SK-N-SH (cell line): ENCODE measurements at regions not wholly inside any gene's neighbourhood (a gene's known extent, or its start where the extent isn't known, plus 50 kb on each side); places are given as distances from the start of the nearest gene placed in this dataset.

Experiments used
- CTCF ChIA-PET: fragments of 300-600, 350-600 bp; formaldehyde crosslinking; extraction: SDS; loops from one replicate; lab custom pipeline; 2021; lab: Yijun Ruan, JAX
- POLR2A ChIA-PET: fragments of 350-600 bp; sonication (Branson Sonifier 250); formaldehyde crosslinking; extraction: SDS; loops from one replicate; lab custom pipeline; 2020; ENCODE audit warnings: antibody characterized with exemption, inconsistent platforms; lab: Yijun Ruan, JAX
- DNase-seq: peaks from one replicate; pipeline ENCODE4 v3.0.0; 2012
- H2AFZ ChIP-seq: fragments of 200-600 bp; sonication (generic); 2 replicates; pipeline ENCODE4 v1.8.1; 2016; ENCODE audit warnings: antibody characterized with exemption, mild to moderate bottlenecking, low read depth
- H3F3A ChIP-seq: fragments of 200-600 bp; sonication (generic); replicated peaks from 2 replicates; pipeline ENCODE3; 2016; ENCODE audit warnings: antibody characterized with exemption, mild to moderate bottlenecking; ENCODE audit not compliant: insufficient read depth
- H3K27ac ChIP-seq, 2 experiments: fragments of 200-500 bp in 1 of 2; fragments of 200-600 bp in 1 of 2; sonication (Bioruptor generic) in 1 of 2; sonication (generic), shearing (Covaris generic) in 1 of 2; 2 replicates each; pipeline versions ENCODE4 v1.5.1 to v1.6.1; 2014 to 2016; ENCODE audit warnings: low read depth in 2 of 2, inconsistent platforms in 1 of 2, low read length in 1 of 2, mild to moderate bottlenecking in 1 of 2, mixed read lengths in 1 of 2
- H3K27me3 ChIP-seq: fragments of 200-600 bp; sonication (generic), shearing (Covaris generic); 2 replicates; pipeline ENCODE4 v1.6.1; 2016; ENCODE audit warnings: mixed run types; ENCODE audit not compliant: insufficient read depth
- H3K36me3 ChIP-seq, 2 experiments: fragments of 200-500 bp in 1 of 2; fragments of 200-600 bp in 1 of 2; sonication (Bioruptor generic) in 1 of 2; sonication (generic) in 1 of 2; replicated peaks in 1 of 2; 2 replicates each; pipeline versions ENCODE3 to v1.5.1; 2014 to 2016; ENCODE audit warnings: low read length in 1 of 2, mild to moderate bottlenecking in 1 of 2; ENCODE audit not compliant: insufficient read depth in 2 of 2, control insufficient read depth in 1 of 2
- H3K4me1 ChIP-seq, 2 experiments: fragments of 200-500 bp in 1 of 2; fragments of 200-600 bp in 1 of 2; sonication (Bioruptor generic) in 1 of 2; sonication (generic), shearing (Covaris generic) in 1 of 2; 2 replicates each; pipeline versions ENCODE4 v1.5.1 to v1.6.1; 2014 to 2016; ENCODE audit warnings: low read depth in 1 of 2, low read length in 1 of 2, mixed run types in 1 of 2; ENCODE audit not compliant: insufficient read depth in 2 of 2, control insufficient read depth in 1 of 2
- H3K4me2 ChIP-seq: fragments of 200-600 bp; sonication (generic), shearing (Covaris generic); 2 replicates; pipeline ENCODE4 v1.6.1; 2017; ENCODE audit warnings: mixed run types
- H3K4me3 ChIP-seq, 2 experiments: fragments of 200-500 bp in 1 of 2; fragments of 200-600 bp in 1 of 2; sonication (Bioruptor generic) in 1 of 2; sonication (generic), shearing (Covaris generic) in 1 of 2; 2 replicates each; pipeline versions ENCODE4 v1.5.1 to v1.8.1; 2014 to 2016; ENCODE audit warnings: low read depth in 2 of 2, inconsistent platforms in 1 of 2, low read length in 1 of 2, mild to moderate bottlenecking in 1 of 2, mixed read lengths in 1 of 2, moderate library complexity in 1 of 2
- H3K79me2 ChIP-seq: fragments of 200-600 bp; sonication (generic); 2 replicates; pipeline ENCODE4 v1.8.1; 2017; ENCODE audit warnings: mild to moderate bottlenecking; ENCODE audit not compliant: insufficient read depth
- H3K9ac ChIP-seq: fragments of 200-600 bp; sonication (generic); 2 replicates; pipeline ENCODE4 v1.6.1; 2017; ENCODE audit warnings: mixed run types
- H3K9me2 ChIP-seq: fragments of 200-600 bp; sonication (generic); 2 replicates; pipeline ENCODE4 v1.6.1; 2017; ENCODE audit warnings: mixed run types
- H3K9me3 ChIP-seq: fragments of 200-600 bp; sonication (generic); 2 replicates; pipeline ENCODE4 v1.6.1; 2017; ENCODE audit warnings: mixed run types, mild to moderate bottlenecking, moderate library complexity
- H4K20me1 ChIP-seq: fragments of 200-600 bp; sonication (generic); 2 replicates; pipeline ENCODE4 v1.6.1; 2017; ENCODE audit warnings: mild to moderate bottlenecking, mixed run types; ENCODE audit not compliant: insufficient read depth
- ELF1 ChIP-seq: IDR thresholded peaks from 2 replicates; pipeline ENCODE4 v1.4.0; 2012
- EZH2phosphoT487 ChIP-seq: fragments of 200-600 bp; sonication (generic); IDR thresholded peaks from 2 replicates; pipeline ENCODE4 v1.6.1; 2017; ENCODE audit warnings: low read depth, mixed run types, mild to moderate bottlenecking, antibody characterized with exemption, moderate library complexity, borderline replicate concordance
- FOXM1 ChIP-seq: IDR thresholded peaks from 2 replicates; pipeline ENCODE4 v1.4.0; 2012; ENCODE audit warnings: low read depth, mild to moderate bottlenecking
- GABPA ChIP-seq: IDR thresholded peaks from 2 replicates; pipeline ENCODE4 v1.4.0; 2012; ENCODE audit warnings: low read depth, mild to moderate bottlenecking
- GATA2 ChIP-seq: sonication (generic); formaldehyde crosslinking; IDR thresholded peaks from 2 replicates; pipeline ENCODE4 v1.5.0; 2020; ENCODE audit warnings: mild to moderate bottlenecking, missing genetic modification reagents
- MEF2A ChIP-seq: IDR thresholded peaks from 2 replicates; pipeline ENCODE4 v1.4.0; 2012; ENCODE audit warnings: low read depth, borderline replicate concordance
- MXI1 ChIP-seq: IDR thresholded peaks from 2 replicates; pipeline ENCODE4 v1.6.1; 2012; ENCODE audit warnings: mild to moderate bottlenecking, low read depth, low read length, improper control_type of control experiment
- NFIC ChIP-seq: IDR thresholded peaks from 2 replicates; pipeline ENCODE4 v1.4.0; 2012; ENCODE audit warnings: borderline replicate concordance
- NRF1 ChIP-seq: IDR thresholded peaks from 2 replicates; pipeline ENCODE4 v1.6.1; 2012; ENCODE audit warnings: low read depth, mild to moderate bottlenecking, low read length
- POLR2AphosphoS5 ChIP-seq: IDR thresholded peaks from 2 replicates; pipeline ENCODE4 v1.6.1; 2012; ENCODE audit warnings: low read depth, low read length
- RCOR1 ChIP-seq: fragments of 150-350 bp; IDR thresholded peaks from 2 replicates; pipeline ENCODE4 v1.6.1; 2017; ENCODE audit warnings: antibody characterized with exemption, low read length
- SMC3 ChIP-seq: IDR thresholded peaks from 2 replicates; pipeline ENCODE4 v1.6.1; 2012; ENCODE audit warnings: low read depth, low read length, improper control_type of control experiment
- TCF12 ChIP-seq: IDR thresholded peaks from 2 replicates; pipeline ENCODE4 v1.4.0; 2012
- whole genome bisulfite sequencing: methylation state at CpG from one replicate; pipeline ENCODE4 v1.1.6; 2017; ENCODE audit warnings: low lambda C conversion rate; 5-methylcytosine and 5-hydroxymethylcytosine counted together
- TF ChIP-seq, protein P1 (sequence below): IDR thresholded peaks from 2 replicates; pipeline ENCODE4 v1.4.0; 2012; ENCODE audit warnings: low read depth
- TF ChIP-seq, protein P2 (sequence below): IDR thresholded peaks from 2 replicates; pipeline ENCODE4 v1.4.0; 2012; ENCODE audit warnings: low read depth, borderline replicate concordance
- TF ChIP-seq, protein P3 (sequence below): fragments of 200-600 bp; sonication (generic); IDR thresholded peaks from 2 replicates; pipeline ENCODE4 v1.6.1; 2017; ENCODE audit warnings: antibody characterized with exemption, mild to moderate bottlenecking, moderate library complexity
- TF ChIP-seq, protein P4 (sequence below): IDR thresholded peaks from 2 replicates; pipeline ENCODE4 v1.4.0; 2012; ENCODE audit warnings: low read depth, borderline replicate concordance

DNA sequence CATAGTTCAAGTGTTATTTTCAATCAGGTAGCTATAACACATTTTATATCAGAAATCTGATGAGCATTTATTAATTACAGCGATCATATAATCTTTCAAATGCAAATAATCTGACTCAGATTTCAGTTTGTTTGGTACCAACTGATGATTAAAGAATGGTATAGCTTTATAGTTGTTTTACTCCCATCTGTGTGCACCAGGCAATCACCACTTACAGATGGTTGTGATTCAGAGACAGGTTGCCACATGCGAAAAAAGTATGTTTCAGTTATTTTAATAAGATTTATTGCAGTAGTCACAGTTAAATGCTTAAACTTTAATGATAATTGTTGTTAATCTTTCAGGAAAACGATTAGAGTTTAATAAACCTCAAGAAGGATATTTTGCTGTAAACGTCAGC lies 155.1 kb upstream of the ARRDC3 start:
- no peaks in the 10 kb centered on the region for H3K27me3 ChIP-seq
- no peak overlapping the region for H3K27ac ChIP-seq
- H3K9ac ChIP-seq: no peak overlapping the region
- POLR2A ChIA-PET: no interaction called here
- H3F3A ChIP-seq: peaks cover 3% of the 10 kb centered on the region
- H3K9me3 ChIP-seq: no peaks in the 10 kb centered on the region
- no peak overlapping the region for H3K4me2 ChIP-seq
- no peak for DNase-seq
- 71% methylated on average over 4 of the region's 4 CpGs for WGBS
- H3K4me3 ChIP-seq: no peak overlapping the region
- CTCF ChIA-PET: no interaction called here
- H3K36me3 ChIP-seq: no peaks in the 10 kb centered on the region
- no peaks in the 10 kb centered on the region for H3K79me2 ChIP-seq
- H3K9me2 ChIP-seq: no peaks in the 10 kb centered on the region; the same call in 1 of the 2 replicates
- TF ChIP-seq, protein P1, sequence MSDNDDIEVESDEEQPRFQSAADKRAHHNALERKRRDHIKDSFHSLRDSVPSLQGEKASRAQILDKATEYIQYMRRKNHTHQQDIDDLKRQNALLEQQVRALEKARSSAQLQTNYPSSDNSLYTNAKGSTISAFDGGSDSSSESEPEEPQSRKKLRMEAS: no peak
- TF ChIP-seq FOXM1: no peak
- TF ChIP-seq, protein P2, sequence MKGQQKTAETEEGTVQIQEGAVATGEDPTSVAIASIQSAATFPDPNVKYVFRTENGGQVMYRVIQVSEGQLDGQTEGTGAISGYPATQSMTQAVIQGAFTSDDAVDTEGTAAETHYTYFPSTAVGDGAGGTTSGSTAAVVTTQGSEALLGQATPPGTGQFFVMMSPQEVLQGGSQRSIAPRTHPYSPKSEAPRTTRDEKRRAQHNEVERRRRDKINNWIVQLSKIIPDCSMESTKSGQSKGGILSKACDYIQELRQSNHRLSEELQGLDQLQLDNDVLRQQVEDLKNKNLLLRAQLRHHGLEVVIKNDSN: no peak
- TF ChIP-seq GABPA: no peak
- TF ChIP-seq EZH2phosphoT487: no peak
- TF ChIP-seq NFIC: no peak
- no peak for TF ChIP-seq SMC3
- TF ChIP-seq TCF12: no peak
- no peak for TF ChIP-seq NRF1
- TF ChIP-seq RCOR1: no peak
- TF ChIP-seq, protein P3, sequence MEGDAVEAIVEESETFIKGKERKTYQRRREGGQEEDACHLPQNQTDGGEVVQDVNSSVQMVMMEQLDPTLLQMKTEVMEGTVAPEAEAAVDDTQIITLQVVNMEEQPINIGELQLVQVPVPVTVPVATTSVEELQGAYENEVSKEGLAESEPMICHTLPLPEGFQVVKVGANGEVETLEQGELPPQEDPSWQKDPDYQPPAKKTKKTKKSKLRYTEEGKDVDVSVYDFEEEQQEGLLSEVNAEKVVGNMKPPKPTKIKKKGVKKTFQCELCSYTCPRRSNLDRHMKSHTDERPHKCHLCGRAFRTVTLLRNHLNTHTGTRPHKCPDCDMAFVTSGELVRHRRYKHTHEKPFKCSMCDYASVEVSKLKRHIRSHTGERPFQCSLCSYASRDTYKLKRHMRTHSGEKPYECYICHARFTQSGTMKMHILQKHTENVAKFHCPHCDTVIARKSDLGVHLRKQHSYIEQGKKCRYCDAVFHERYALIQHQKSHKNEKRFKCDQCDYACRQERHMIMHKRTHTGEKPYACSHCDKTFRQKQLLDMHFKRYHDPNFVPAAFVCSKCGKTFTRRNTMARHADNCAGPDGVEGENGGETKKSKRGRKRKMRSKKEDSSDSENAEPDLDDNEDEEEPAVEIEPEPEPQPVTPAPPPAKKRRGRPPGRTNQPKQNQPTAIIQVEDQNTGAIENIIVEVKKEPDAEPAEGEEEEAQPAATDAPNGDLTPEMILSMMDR: no peak
- TF ChIP-seq MXI1: no peak
- TF ChIP-seq, protein P4, sequence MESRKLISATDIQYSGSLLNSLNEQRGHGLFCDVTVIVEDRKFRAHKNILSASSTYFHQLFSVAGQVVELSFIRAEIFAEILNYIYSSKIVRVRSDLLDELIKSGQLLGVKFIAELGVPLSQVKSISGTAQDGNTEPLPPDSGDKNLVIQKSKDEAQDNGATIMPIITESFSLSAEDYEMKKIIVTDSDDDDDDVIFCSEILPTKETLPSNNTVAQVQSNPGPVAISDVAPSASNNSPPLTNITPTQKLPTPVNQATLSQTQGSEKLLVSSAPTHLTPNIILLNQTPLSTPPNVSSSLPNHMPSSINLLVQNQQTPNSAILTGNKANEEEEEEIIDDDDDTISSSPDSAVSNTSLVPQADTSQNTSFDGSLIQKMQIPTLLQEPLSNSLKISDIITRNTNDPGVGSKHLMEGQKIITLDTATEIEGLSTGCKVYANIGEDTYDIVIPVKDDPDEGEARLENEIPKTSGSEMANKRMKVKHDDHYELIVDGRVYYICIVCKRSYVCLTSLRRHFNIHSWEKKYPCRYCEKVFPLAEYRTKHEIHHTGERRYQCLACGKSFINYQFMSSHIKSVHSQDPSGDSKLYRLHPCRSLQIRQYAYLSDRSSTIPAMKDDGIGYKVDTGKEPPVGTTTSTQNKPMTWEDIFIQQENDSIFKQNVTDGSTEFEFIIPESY: no peak
- no peak for TF ChIP-seq MEF2A
- TF ChIP-seq POLR2AphosphoS5: no peak
- no peak for TF ChIP-seq ELF1
- TF ChIP-seq GATA2 (CRISPR knock-in tag): no peak
- TF ChIP-seq, all 33 proteins: peak for 0
- H3K4me1 ChIP-seq: no peaks in the 10 kb centered on the region; a peak in 1 of 4 replicates
- H2AFZ ChIP-seq: no peak overlapping the region
- no peaks in the 10 kb centered on the region for H4K20me1 ChIP-seq
